H1 (cell line): ENCODE measurements at regions not wholly inside any gene's neighbourhood (a gene's known extent, or its start where the extent isn't known, plus 50 kb on each side); places are given as distances from the start of the nearest gene placed in this dataset.

Experiments
- CTCF ChIA-PET: fragments of 300-600 bp; sonication (Branson Sonifier 250); formaldehyde crosslinking; loops from one replicate; lab custom pipeline; 2021; ENCODE audit not compliant: partially characterized antibody; lab: Charles Lee
- POLR2A ChIA-PET: fragments of 300-600 bp; sonication (Branson Sonifier 250); formaldehyde crosslinking; loops from one replicate; lab custom pipeline; 2021; ENCODE audit warnings: inconsistent platforms; ENCODE audit not compliant: partially characterized antibody; lab: Charles Lee
- DNase-seq, 2 experiments: peaks; one replicate each; pipeline versions ENCODE4 v3.0.0 to v3.0.0-alpha.2; 2010 to 2022; ENCODE audit warnings: low spot score in 2 of 2, low read depth in 1 of 2, mixed read lengths in 1 of 2
- FAIRE-seq: peaks from 2 replicates; lab custom pipeline; 2011; peaks lifted over from hg19 to GRCh38; lab: Jason Lieb, UNC
- H2AFZ ChIP-seq: 2 replicates; pipeline ENCODE4 v1.8.1; 2012; ENCODE audit warnings: low read length, inconsistent platforms
- H2AK5ac ChIP-seq: 2 replicates; pipeline ENCODE4 v1.6.1; 2013; ENCODE audit warnings: low read depth, low read length
- H2BK120ac ChIP-seq: replicated peaks from 2 replicates; pipeline ENCODE3; 2013; ENCODE audit warnings: low read depth, low read length, inconsistent platforms
- H2BK12ac ChIP-seq: 2 replicates; pipeline ENCODE4 v1.6.1; 2013; ENCODE audit warnings: low read depth, low read length
- H2BK15ac ChIP-seq: 2 replicates; pipeline ENCODE4 v1.6.1; 2013; ENCODE audit warnings: low read length
- H2BK20ac ChIP-seq: 2 replicates; pipeline ENCODE4 v1.6.1; 2013; ENCODE audit warnings: low read length
- H2BK5ac ChIP-seq: 2 replicates; pipeline ENCODE4 v1.6.1; 2013; ENCODE audit warnings: low read depth, low read length
- H3K14ac ChIP-seq: 2 replicates; pipeline ENCODE4 v1.6.1; 2013; ENCODE audit warnings: inconsistent platforms; ENCODE audit not compliant: insufficient read length
- H3K18ac ChIP-seq: 2 replicates; pipeline ENCODE4 v1.6.1; 2013; ENCODE audit warnings: low read length; ENCODE audit errors: extremely low read depth
- H3K23ac ChIP-seq: 2 replicates; pipeline ENCODE4 v1.6.1; 2013; ENCODE audit warnings: inconsistent platforms; ENCODE audit not compliant: insufficient read length
- H3K23me2 ChIP-seq: 2 replicates; pipeline ENCODE4 v1.6.1; 2013; ENCODE audit warnings: low read depth, low read length
- H3K27ac ChIP-seq: 2 replicates; pipeline ENCODE4 v1.6.1; 2011; ENCODE audit warnings: low read depth, low read length, inconsistent platforms
- H3K27me3 ChIP-seq, 4 experiments: replicated peaks in 1 of 4; 1 replicate in 1 of 4; 2 replicates in 3 of 4; pipeline versions ENCODE4 v1.6.1 to v1.8.1; 2011 to 2013; ENCODE audit warnings: low read length in 3 of 4, mild to moderate bottlenecking in 3 of 4, inconsistent platforms in 2 of 4, mixed read lengths in 2 of 4, moderate library complexity in 1 of 4; ENCODE audit not compliant: control insufficient read depth in 3 of 4, insufficient read depth in 3 of 4; ENCODE audit errors: extremely low read depth in 1 of 4
- H3K36me3 ChIP-seq, 4 experiments: 2 replicates each; pipeline versions ENCODE4 v1.6.1 to v1.8.1; 2011 to 2013; ENCODE audit warnings: mild to moderate bottlenecking in 4 of 4, low read length in 3 of 4, moderate library complexity in 2 of 4, control low read depth in 1 of 4, inconsistent platforms in 1 of 4; ENCODE audit not compliant: insufficient read depth in 4 of 4, control insufficient read depth in 2 of 4
- H3K4ac ChIP-seq: replicated peaks from 2 replicates; pipeline ENCODE3; 2013; ENCODE audit warnings: low read length, low read depth, mixed read lengths, inconsistent platforms; ENCODE audit not compliant: insufficient read length
- H3K4me1 ChIP-seq, 4 experiments: replicated peaks in 1 of 4; 1 replicate in 1 of 4; 2 replicates in 3 of 4; pipeline versions ENCODE4 v1.6.1 to v1.8.1; 2011 to 2013; ENCODE audit warnings: low read length in 3 of 4, inconsistent platforms in 2 of 4, mixed read lengths in 1 of 4; ENCODE audit not compliant: insufficient read depth in 4 of 4, control insufficient read depth in 3 of 4
- H3K4me2 ChIP-seq, 2 experiments: 2 replicates each; pipeline versions ENCODE4 v1.6.1 to v1.8.1; 2011 to 2013; ENCODE audit warnings: low read depth in 2 of 2, low read length in 2 of 2, control low read depth in 1 of 2, inconsistent platforms in 1 of 2, mild to moderate bottlenecking in 1 of 2; ENCODE audit not compliant: insufficient read depth in 1 of 2
- H3K4me3 ChIP-seq, 4 experiments: fragments of 200-600, 300-600 bp in 1 of 4; sonication (generic), shearing (Covaris generic), sonication (Bioruptor Twin) in 1 of 4; 2 replicates each; pipeline versions ENCODE4 v1.5.1 to v1.8.1; 2011 to 2016; ENCODE audit warnings: low read length in 4 of 4, low read depth in 3 of 4, control low read depth in 2 of 4, inconsistent platforms in 2 of 4, mild to moderate bottlenecking in 2 of 4, mixed read lengths in 1 of 4, moderate library complexity in 1 of 4; ENCODE audit not compliant: insufficient read depth in 2 of 4; ENCODE audit errors: extremely low read depth in 1 of 4
- H3K56ac ChIP-seq: replicated peaks from 2 replicates; pipeline ENCODE3; 2013; ENCODE audit warnings: low read depth, mild to moderate bottlenecking, mixed read lengths, low read length, inconsistent platforms; ENCODE audit not compliant: insufficient read length
- H3K79me1 ChIP-seq: 2 replicates; pipeline ENCODE4 v1.6.1; 2013; ENCODE audit warnings: low read depth, low read length, control low read depth
- H3K79me2 ChIP-seq, 2 experiments: 2 replicates each; pipeline versions ENCODE4 v1.6.1 to v1.8.1; 2012 to 2013; ENCODE audit warnings: low read length in 2 of 2, mild to moderate bottlenecking in 2 of 2, inconsistent platforms in 1 of 2; ENCODE audit not compliant: insufficient read depth in 2 of 2, control insufficient read depth in 1 of 2
- H3K9ac ChIP-seq, 4 experiments: replicated peaks in 1 of 4; 1 replicate in 1 of 4; 2 replicates in 3 of 4; pipeline versions ENCODE4 v1.6.1 to v1.8.1; 2011 to 2013; ENCODE audit warnings: low read depth in 3 of 4, low read length in 3 of 4, control low read depth in 2 of 4, mild to moderate bottlenecking in 2 of 4, moderate library complexity in 2 of 4, inconsistent platforms in 1 of 4; ENCODE audit errors: extremely low read depth in 1 of 4
- H3K9me3 ChIP-seq, 2 experiments: 2 replicates each; pipeline versions ENCODE4 v1.6.1 to v1.8.1; 2012 to 2013; ENCODE audit warnings: mild to moderate bottlenecking in 2 of 2, moderate library complexity in 2 of 2, control low read depth in 1 of 2, inconsistent platforms in 1 of 2, low read depth in 1 of 2, low read length in 1 of 2, mixed read lengths in 1 of 2; ENCODE audit not compliant: insufficient read depth in 2 of 2
- H4K20me1 ChIP-seq, 2 experiments: replicated peaks in 1 of 2; 2 replicates each; pipeline versions ENCODE3 to v1.8.1; 2011 to 2013; ENCODE audit warnings: inconsistent platforms in 2 of 2, low read length in 2 of 2, mild to moderate bottlenecking in 1 of 2; ENCODE audit not compliant: insufficient read depth in 2 of 2, control insufficient read depth in 1 of 2
- H4K5ac ChIP-seq: 2 replicates; pipeline ENCODE4 v1.6.1; 2013; ENCODE audit warnings: low read length, low read depth, mixed read lengths, inconsistent platforms; ENCODE audit not compliant: insufficient read length
- H4K8ac ChIP-seq: 2 replicates; pipeline ENCODE4 v1.8.0; 2013; ENCODE audit warnings: mild to moderate bottlenecking, moderate library complexity, low read length, inconsistent platforms; ENCODE audit not compliant: insufficient read depth; ENCODE audit errors: extremely low read depth
- H4K91ac ChIP-seq: replicated peaks from 2 replicates; pipeline ENCODE3; 2013; ENCODE audit warnings: low read length, mixed read lengths, inconsistent platforms; ENCODE audit not compliant: insufficient read length
- ASH2L ChIP-seq: fragments of 200-600, 300-600 bp; sonication (generic); IDR thresholded peaks from one replicate; pipeline ENCODE4 v1.7.1; 2017; ENCODE audit warnings: low read length
- CTBP2 ChIP-seq: IDR thresholded peaks from 2 replicates; pipeline ENCODE4 v1.7.0; 2011; ENCODE audit warnings: borderline replicate concordance, mild to moderate bottlenecking, moderate library complexity, mixed read lengths, low read length; ENCODE audit not compliant: insufficient read depth, insufficient read length
- EP300 ChIP-seq, 2 experiments: IDR thresholded peaks; 1 replicate in 1 of 2; 2 replicates in 1 of 2; pipeline ENCODE4 v1.6.1; 2011 to 2012; ENCODE audit warnings: low read depth in 2 of 2, low read length in 2 of 2, mild to moderate bottlenecking in 2 of 2, borderline replicate concordance in 1 of 2, inconsistent platforms in 1 of 2, moderate library complexity in 1 of 2
- FOSL1 ChIP-seq: IDR thresholded peaks from 2 replicates; pipeline ENCODE4 v1.6.1; 2011; ENCODE audit warnings: mild to moderate bottlenecking, low read depth, low read length, moderate library complexity; ENCODE audit not compliant: insufficient read depth
- RAD21 ChIP-seq, 2 experiments: IDR thresholded peaks in 1 of 2; conservative IDR thresholded peaks in 1 of 2; 2 replicates each; pipeline ENCODE4 v1.6.1; 2011; ENCODE audit warnings: low read depth in 2 of 2, low read length in 2 of 2, improper control_type of control experiment in 1 of 2, inconsistent platforms in 1 of 2, mild to moderate bottlenecking in 1 of 2, moderate library complexity in 1 of 2
- SP2 ChIP-seq: IDR thresholded peaks from 2 replicates; pipeline ENCODE4 v1.6.1; 2012; ENCODE audit warnings: mild to moderate bottlenecking, low read length, inconsistent platforms
- TCF12 ChIP-seq: IDR thresholded peaks from 2 replicates; pipeline ENCODE4 v1.6.1; 2011; ENCODE audit warnings: low read depth, mild to moderate bottlenecking, low read length
- WGBS, 2 experiments: shearing (Covaris generic) in 1 of 2; methylation state at CpG; one replicate each; pipeline versions ENCODE4 v1.1.6 to v1.1.7; 2013 to 2015; ENCODE audit warnings: low lambda C conversion rate in 2 of 2, mixed read lengths in 2 of 2, inconsistent platforms in 1 of 2, low coverage in 1 of 2, missing lambda C conversion rate in 1 of 2; ENCODE audit not compliant: insufficient replicate concordance in 2 of 2, insufficient coverage in 1 of 2, insufficient read length in 1 of 2; ENCODE audit errors: extremely low coverage in 1 of 2, missing lambda C conversion rate in 1 of 2; 5-methylcytosine and 5-hydroxymethylcytosine counted together
- TF ChIP-seq, protein P1 (sequence below), 3 experiments: IDR thresholded peaks; 1 replicate in 2 of 3; 2 replicates in 1 of 3; pipeline versions ENCODE4 v1.5.1 to v1.6.1; 2011; ENCODE audit warnings: low read length in 3 of 3, mild to moderate bottlenecking in 3 of 3, inconsistent platforms in 2 of 3, low read depth in 1 of 3, moderate library complexity in 1 of 3; ENCODE audit not compliant: insufficient read depth in 1 of 3; ENCODE audit errors: control extremely low read depth in 1 of 3

DNA sequence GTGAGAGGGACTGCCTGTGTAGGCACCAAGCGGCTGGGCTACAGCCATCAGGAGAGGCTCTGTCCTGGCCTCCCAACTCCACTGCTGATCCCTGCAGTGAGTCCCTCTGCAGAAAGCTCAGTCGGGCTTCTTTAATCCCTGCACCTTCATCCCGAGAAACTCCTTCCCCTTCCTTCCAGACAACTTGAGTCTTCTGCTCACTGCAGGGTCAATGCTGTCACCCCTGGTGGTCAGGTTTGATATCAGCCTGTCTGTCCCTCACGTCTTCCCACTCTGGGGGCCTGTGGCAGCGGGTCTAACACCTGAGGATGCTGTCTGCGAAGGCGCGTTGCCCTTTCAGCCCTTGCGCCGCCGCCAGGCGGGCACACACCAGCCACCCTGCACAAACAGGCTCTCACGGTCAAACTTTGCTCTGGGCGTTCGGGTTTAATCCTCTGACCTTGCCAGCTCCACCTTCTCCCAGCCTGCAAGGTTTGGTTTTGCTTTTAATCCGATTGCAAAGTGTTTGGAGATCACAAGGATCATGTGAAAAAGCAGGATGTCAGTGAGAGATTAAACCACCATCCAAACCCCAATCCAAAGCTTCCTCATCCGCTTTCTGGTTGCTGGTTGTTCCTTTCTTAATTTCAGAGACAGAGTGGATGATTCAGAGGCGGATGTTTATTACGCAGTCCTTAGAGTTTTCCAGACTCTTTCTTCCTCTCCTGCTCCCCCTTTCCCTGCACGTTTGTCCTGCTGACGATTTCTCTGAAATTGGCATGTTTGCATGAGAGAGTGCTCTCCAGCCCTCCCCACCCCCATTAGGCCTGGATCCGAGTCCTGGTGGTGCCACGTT, 74.8 kb upstream of the SLC34A2 start:
- no peak overlapping the region for H3K23ac ChIP-seq
- no peak overlapping the region for H4K8ac ChIP-seq
- H2BK15ac ChIP-seq: peak overlapping the region; percentile 10; the same call in 1 of the 2 replicates
- peak overlapping the region; percentile 59 for H2AFZ ChIP-seq
- H4K20me1 ChIP-seq: no peaks in the 10 kb centered on the region
- peaks cover 2% of the 10 kb centered on the region; the same call in 1 of the 2 replicates for H3K23me2 ChIP-seq
- no peak overlapping the region; the same call in 1 of the 2 replicates for H3K27ac ChIP-seq
- H3K56ac ChIP-seq: no peak overlapping the region
- CTCF ChIA-PET: no interaction called here
- DNase-seq (no peak), FAIRE-seq (no peak)
- H3K18ac ChIP-seq: peak overlapping the region; percentile 84
- no peaks in the 10 kb centered on the region for H3K36me3 ChIP-seq
- peak overlapping the region; percentile 57 for H2BK5ac ChIP-seq
- H3K4me1 ChIP-seq: peaks cover 9 to 21% (median 15%) of the 10 kb centered on the region in 4 experiments; a peak in 6 of 7 replicates
- 0 out of 7 replicates have a peak overlapping the region, but pooled peaks of 1 of the 4 experiments have one; percentile 24 for H3K9ac ChIP-seq
- no peaks in the 10 kb centered on the region for H3K9me3 ChIP-seq
- H2BK20ac ChIP-seq: peak overlapping the region; percentile 94
- POLR2A ChIA-PET: interaction anchor here (1.5 kb wide), 2 partner anchors 9 to 75 kb away, joined by 4 to 5 read pairs; partner anchors contain the start of gene SLC34A2
- peak overlapping the region; percentile 88 for H2BK120ac ChIP-seq
- no peak overlapping the region for H3K4me3 ChIP-seq
- H3K79me2 ChIP-seq: no peaks in the 10 kb centered on the region
- no peak overlapping the region for H3K4me2 ChIP-seq
- 83% methylated on average over 20 of the region's 23 CpGs; no CpG with 5 or more reads in 1 of the 2 experiments for WGBS, 2 experiments
- H2AK5ac ChIP-seq: peak overlapping the region; percentile 26
- no peaks in the 10 kb centered on the region for H3K27me3 ChIP-seq
- peak overlapping the region; percentile 58 for H4K5ac ChIP-seq
- H3K14ac ChIP-seq: peak overlapping the region; percentile 92
- H2BK12ac ChIP-seq: peak overlapping the region; percentile 94
- H3K4ac ChIP-seq: peak overlapping the region; percentile 63
- H3K79me1 ChIP-seq: no peaks in the 10 kb centered on the region
- H4K91ac ChIP-seq: peak overlapping the region; percentile 90
- TF ChIP-seq SP2 (no peak), EP300 (IDR thresholded peaks at IDR 0.05; ENCODE audit: borderline replicate concordance in 1 of 2, low read depth in 2 of 2, low read length in 2 of 2) (no peak), FOSL1 (no peak), ASH2L (no peak), RAD21 (IDR thresholded peaks at IDR 0.05 in 1 of 2, conservative IDR thresholded peaks at IDR 0.05 in 1 of 2; ENCODE audit: low read depth in 2 of 2, low read length in 2 of 2) (peak in 1 of 2 experiments; percentile 9; a peak in 1 of 4 replicates), TCF12 (no peak), CTBP2 (no peak)
- TF ChIP-seq, protein P1, sequence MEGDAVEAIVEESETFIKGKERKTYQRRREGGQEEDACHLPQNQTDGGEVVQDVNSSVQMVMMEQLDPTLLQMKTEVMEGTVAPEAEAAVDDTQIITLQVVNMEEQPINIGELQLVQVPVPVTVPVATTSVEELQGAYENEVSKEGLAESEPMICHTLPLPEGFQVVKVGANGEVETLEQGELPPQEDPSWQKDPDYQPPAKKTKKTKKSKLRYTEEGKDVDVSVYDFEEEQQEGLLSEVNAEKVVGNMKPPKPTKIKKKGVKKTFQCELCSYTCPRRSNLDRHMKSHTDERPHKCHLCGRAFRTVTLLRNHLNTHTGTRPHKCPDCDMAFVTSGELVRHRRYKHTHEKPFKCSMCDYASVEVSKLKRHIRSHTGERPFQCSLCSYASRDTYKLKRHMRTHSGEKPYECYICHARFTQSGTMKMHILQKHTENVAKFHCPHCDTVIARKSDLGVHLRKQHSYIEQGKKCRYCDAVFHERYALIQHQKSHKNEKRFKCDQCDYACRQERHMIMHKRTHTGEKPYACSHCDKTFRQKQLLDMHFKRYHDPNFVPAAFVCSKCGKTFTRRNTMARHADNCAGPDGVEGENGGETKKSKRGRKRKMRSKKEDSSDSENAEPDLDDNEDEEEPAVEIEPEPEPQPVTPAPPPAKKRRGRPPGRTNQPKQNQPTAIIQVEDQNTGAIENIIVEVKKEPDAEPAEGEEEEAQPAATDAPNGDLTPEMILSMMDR (IDR thresholded peaks at IDR 0.05; ENCODE audit: control extremely low read depth in 1 of 3, insufficient read depth in 1 of 3, low read depth in 1 of 3, low read length in 3 of 3): peak in 2 of 3 experiments; percentile 8 to 26; a peak in 2 of 4 replicates
